Prostate gland (tissue), 2 donors: ENCODE measurements at regions not wholly inside any gene's neighbourhood (a gene's known extent, or its start where the extent isn't known, plus 50 kb on each side); places are given as distances from the start of the nearest gene placed in this dataset.
"Not testable (repeated sequence)": the region's sequence is repeated elsewhere in the genome, so short reads cannot be mapped to it uniquely, and the experiment has no call there.

ENCODE experiments used
- DNase-seq: peaks from one replicate; pipeline ENCODE4 v3.0.0-alpha.2; 2019; ENCODE audit warnings: low spot score
- H3K27ac ChIP-seq, 2 donors: fragments of 200-600 bp; sonication (generic); 2 replicates each; pipeline ENCODE4 v1.5.1; 2017 to 2019
- H3K27me3 ChIP-seq: fragments of 200-600 bp; sonication (generic); replicated peaks from 2 replicates; pipeline ENCODE4 v1.5.1; 2019; ENCODE audit not compliant: insufficient read depth
- H3K36me3 ChIP-seq, 2 donors: fragments of 200-600 bp; sonication (generic); 1 replicate in 1 of 2; 2 replicates in 1 of 2; pipeline versions ENCODE4 v1.5.1 to v1.8.1; 2017 to 2019
- H3K4me1 ChIP-seq: fragments of 200-600 bp; sonication (generic); replicated peaks from 2 replicates; pipeline ENCODE4 v1.5.1; 2019
- H3K4me3 ChIP-seq, 2 donors: fragments of 200-600 bp; sonication (generic); 2 replicates each; pipeline ENCODE4 v1.5.1; 2017 to 2019
- H3K9me3 ChIP-seq: fragments of 200-600 bp; sonication (generic); 2 replicates; pipeline ENCODE4 v1.5.1; 2017
- WGBS: methylation state at CpG from one replicate; pipeline ENCODE4 v1.1.5; 2018; 5-methylcytosine and 5-hydroxymethylcytosine counted together
- intact Hi-C: fragments of 100-400 bp; cut with DNase I; formaldehyde crosslinking; loops from one replicate; pipeline ENCODE4 v1.14.2; 2022

- H3K4me1 ChIP-seq, intact Hi-C loops, H3K27ac ChIP-seq, DNase-seq, H3K27me3 ChIP-seq, H3K36me3 ChIP-seq, H3K9me3 ChIP-seq, H3K4me3 ChIP-seq: not testable (repeated sequence)
- WGBS, result 73% methylated on average over 1 of the region's 2 CpGs
Observed at GRCh38 chr2:87132577-87132976, 110.9 kb upstream of the PLGLB1 start.

GRCh38 chr2:87151835-87152493 lies 130.3 kb upstream of the PLGLB1 start:
- DNase-seq, H3K9me3 ChIP-seq, H3K4me3 ChIP-seq, H3K27me3 ChIP-seq, intact Hi-C loops, H3K27ac ChIP-seq, H3K36me3 ChIP-seq, H3K4me1 ChIP-seq: not testable (repeated sequence)
- WGBS, result no CpG with 5 or more reads among the region's 7 CpGs

- DNase-seq, H3K27me3 ChIP-seq, H3K4me1 ChIP-seq, H3K27ac ChIP-seq, H3K9me3 ChIP-seq, H3K36me3 ChIP-seq, intact Hi-C loops, H3K4me3 ChIP-seq: not testable (repeated sequence)
- WGBS, result 86% methylated on average over 2 of the region's 2 CpGs
Observed at GRCh38 chr2:87174454-87174853, 152.8 kb upstream of the PLGLB1 start.

- H3K4me1 ChIP-seq, H3K27ac ChIP-seq, H3K36me3 ChIP-seq, H3K9me3 ChIP-seq, H3K4me3 ChIP-seq, intact Hi-C loops, H3K27me3 ChIP-seq, DNase-seq: not testable (repeated sequence)
- WGBS, result 0% methylated on average over 1 of the region's 5 CpGs
Observed at GRCh38 chr2:87183373-87183772, 161.7 kb upstream of the PLGLB1 start.

- H3K27ac ChIP-seq, DNase-seq, H3K9me3 ChIP-seq, H3K4me3 ChIP-seq, intact Hi-C loops, H3K4me1 ChIP-seq, H3K27me3 ChIP-seq, H3K36me3 ChIP-seq: not testable (repeated sequence)
- WGBS, result 95% methylated on average over 2 of the region's 3 CpGs
Observed at GRCh38 chr2:87184260-87184659, 162.6 kb upstream of the PLGLB1 start.

- intact Hi-C loops, result not testable (repeated sequence)
- WGBS, result 89% methylated on average over 1 of the region's 3 CpGs
Observed at GRCh38 chr2:87189214-87189613, 167.6 kb upstream of the PLGLB1 start.

GRCh38 chr2:87193336-87193735 lies 171.7 kb upstream of the PLGLB1 start:
- H3K27ac ChIP-seq, H3K4me1 ChIP-seq, H3K4me3 ChIP-seq, H3K9me3 ChIP-seq, H3K27me3 ChIP-seq, intact Hi-C loops, H3K36me3 ChIP-seq, DNase-seq: not testable (repeated sequence)
- WGBS, result 50% methylated on average over 2 of the region's 7 CpGs

More at GRCh38 chr2:87189214-87189613, 167.6 kb upstream of the PLGLB1 start:
- not testable (repeated sequence) for H3K4me3 ChIP-seq, H3K27me3 ChIP-seq, H3K36me3 ChIP-seq, DNase-seq, H3K27ac ChIP-seq, H3K4me1 ChIP-seq, H3K9me3 ChIP-seq

GRCh38 chr2:87194254-87194999 lies 172.8 kb upstream of the PLGLB1 start:
- not testable (repeated sequence) for H3K4me1 ChIP-seq, H3K36me3 ChIP-seq
- WGBS, result 89% methylated on average over 1 of the region's 2 CpGs

GRCh38 chr2:87196720-87197388 lies 175.2 kb upstream of the PLGLB1 start:
- H3K4me3 ChIP-seq, H3K36me3 ChIP-seq, H3K27ac ChIP-seq, H3K4me1 ChIP-seq, intact Hi-C loops, H3K9me3 ChIP-seq, DNase-seq, H3K27me3 ChIP-seq: not testable (repeated sequence)
- 51% methylated on average over 2 of the region's 3 CpGs for WGBS

More at GRCh38 chr2:87194254-87194999, 172.8 kb upstream of the PLGLB1 start:
- intact Hi-C loops, H3K27me3 ChIP-seq, H3K9me3 ChIP-seq, H3K27ac ChIP-seq, DNase-seq, H3K4me3 ChIP-seq: not testable (repeated sequence)

- H3K36me3 ChIP-seq, DNase-seq, H3K9me3 ChIP-seq, H3K4me1 ChIP-seq, intact Hi-C loops, H3K27ac ChIP-seq, H3K27me3 ChIP-seq, H3K4me3 ChIP-seq: not testable (repeated sequence)
- WGBS, result 94% methylated on average over 2 of the region's 2 CpGs
Observed at GRCh38 chr2:87198422-87198821, 176.8 kb upstream of the PLGLB1 start.

GRCh38 chr2:87199228-87199627 lies 177.6 kb upstream of the PLGLB1 start:
- H3K4me1 ChIP-seq, H3K4me3 ChIP-seq, H3K27ac ChIP-seq, DNase-seq, H3K36me3 ChIP-seq, H3K27me3 ChIP-seq, H3K9me3 ChIP-seq, intact Hi-C loops: not testable (repeated sequence)
- 100% methylated on average over 2 of the region's 9 CpGs for WGBS

- WGBS, result no CpG with 5 or more reads among the region's 8 CpGs
- H3K4me3 ChIP-seq, DNase-seq, H3K4me1 ChIP-seq, H3K27me3 ChIP-seq, H3K36me3 ChIP-seq, H3K27ac ChIP-seq, H3K9me3 ChIP-seq, intact Hi-C loops: not testable (repeated sequence)
Observed at GRCh38 chr2:87204569-87205147, 183.0 kb upstream of the PLGLB1 start.
